ENCODE measurements at regions not wholly inside any gene's neighbourhood (a gene's known extent, or its start where the extent isn't known, plus 50 kb on each side); places are given as distances from the start of the nearest gene placed in this dataset.

DNA sequence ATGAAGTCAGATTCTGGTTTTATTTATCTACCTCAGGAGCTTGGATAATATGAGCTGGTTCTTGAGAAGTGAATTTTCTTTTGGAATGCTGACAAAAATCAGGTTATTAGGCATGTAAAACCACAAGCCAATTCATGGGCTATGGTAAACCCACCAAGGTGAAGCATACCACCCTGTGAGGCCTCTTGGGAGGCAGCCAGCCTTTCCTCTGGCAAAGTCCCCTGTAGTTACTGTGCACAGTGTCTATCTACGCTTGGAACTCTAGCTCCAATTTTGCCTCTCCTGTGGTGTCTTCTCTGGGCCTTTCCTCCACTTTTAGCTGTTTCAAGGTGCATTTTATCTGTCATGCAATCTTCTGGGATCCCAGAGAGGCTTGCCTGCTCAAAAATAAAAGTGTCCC, 242.7 kb upstream of the ZSWIM2 start:
- TF ChIP-seq, protein P1, sequence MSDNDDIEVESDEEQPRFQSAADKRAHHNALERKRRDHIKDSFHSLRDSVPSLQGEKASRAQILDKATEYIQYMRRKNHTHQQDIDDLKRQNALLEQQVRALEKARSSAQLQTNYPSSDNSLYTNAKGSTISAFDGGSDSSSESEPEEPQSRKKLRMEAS (IDR thresholded peaks at IDR 0.05; ENCODE audit: low read depth, low read length): no peak
- TF ChIP-seq ZZZ3 (IDR thresholded peaks at IDR 0.05; ENCODE audit: control insufficient read depth, insufficient read length, low read depth) (no peak), TAF1 (IDR thresholded peaks at IDR 0.05; ENCODE audit: borderline replicate concordance, low read depth, low read length) (no peak), NRF1 (conservative IDR thresholded peaks at IDR 0.05; ENCODE audit: low read depth, low read length) (no peak)

All from GM12878 (cell line).